Activated naive CD4-positive, alpha-beta T cell treated with anti-CD3 and anti-CD28 coated beads, Interleukin-2, amount 10 ng/mL, durations not matched to agents 7 days and 5 days (primary cell): ENCODE measurements at regions not wholly inside any gene's neighbourhood (a gene's known extent, or its start where the extent isn't known, plus 50 kb on each side); places are given as distances from the start of the nearest gene placed in this dataset.
"Not testable (repeated sequence)": the region's sequence is repeated elsewhere in the genome, so short reads cannot be mapped to it uniquely, and the experiment has no call there.

Source experiments
- CTCF ChIA-PET: fragments of 350-600 bp; sonication (Branson Sonifier 250); formaldehyde crosslinking; loops from one replicate; lab custom pipeline; 2021; ENCODE audit warnings: antibody characterized with exemption; lab: Charles Lee
- DNase-seq: peaks from one replicate; pipeline ENCODE4 v3.0.0-alpha.2; 2020
- H3K27ac Mint-ChIP-seq: one replicate; pipeline ENCODE4 v1.8.0; 2021; ENCODE audit warnings: mild to moderate bottlenecking, moderate library complexity, mixed read lengths
- H3K27me3 Mint-ChIP-seq: one replicate; pipeline ENCODE4 v1.8.0; 2021; ENCODE audit warnings: mild to moderate bottlenecking, mixed read lengths
- H3K36me3 Mint-ChIP-seq: one replicate; pipeline ENCODE4 v1.8.0; 2021; ENCODE audit warnings: mixed read lengths
- H3K4me1 Mint-ChIP-seq: one replicate; pipeline ENCODE4 v1.8.0; 2021; ENCODE audit warnings: mixed read lengths
- H3K4me3 Mint-ChIP-seq: one replicate; pipeline ENCODE4 v1.8.0; 2021; ENCODE audit warnings: mild to moderate bottlenecking, moderate library complexity, mixed read lengths
- H3K9me3 Mint-ChIP-seq: one replicate; pipeline ENCODE4 v1.8.0; 2021; ENCODE audit warnings: mixed read lengths

GRCh38 chr7:145123502-145123901 is 287.6 kb upstream of the TPK1 start:
- Mint-ChIP-seq H3K9me3 (no peaks in the 10 kb centered on the region), H3K4me3 (no peak overlapping the region), H3K36me3 (no peaks in the 10 kb centered on the region), H3K27me3 (no peaks in the 10 kb centered on the region), H3K27ac (no peak overlapping the region), H3K4me1 (no peaks in the 10 kb centered on the region)
- CTCF ChIA-PET: no interaction called here
- no peak for DNase-seq

GRCh38 chr7:145106001-145106400 is 270.1 kb upstream of the TPK1 start:
- Mint-ChIP-seq H3K4me3 (no peak overlapping the region), H3K36me3 (no peaks in the 10 kb centered on the region), H3K27me3 (no peaks in the 10 kb centered on the region), H3K4me1 (no peaks in the 10 kb centered on the region), H3K27ac (no peak overlapping the region), H3K9me3 (no peaks in the 10 kb centered on the region)
- CTCF ChIA-PET: no interaction called here
- no peak for DNase-seq

DNA sequence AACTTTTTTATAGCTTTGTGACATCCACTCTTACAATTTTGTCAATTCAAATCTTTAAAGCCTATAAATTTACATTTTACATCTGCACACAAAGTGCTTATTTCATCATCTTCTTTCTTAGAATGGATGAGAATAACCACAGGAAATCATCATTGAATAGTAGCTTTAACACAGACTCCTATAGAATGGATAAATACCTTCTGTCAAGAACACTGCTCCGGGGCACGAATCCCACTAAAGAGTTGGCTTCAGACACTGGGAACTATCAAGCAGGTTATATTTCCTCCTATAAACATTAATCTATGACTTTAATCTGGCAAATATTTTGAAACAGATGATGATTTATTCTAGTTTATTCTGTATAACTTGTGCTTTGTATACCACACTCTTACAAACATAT is 269.7 kb upstream of the TPK1 start:
- Mint-ChIP-seq H3K9me3 (no peaks in the 10 kb centered on the region), H3K4me3 (no peak overlapping the region), H3K36me3 (no peaks in the 10 kb centered on the region), H3K27ac (no peak overlapping the region), H3K4me1 (no peaks in the 10 kb centered on the region), H3K27me3 (no peaks in the 10 kb centered on the region)
- CTCF ChIA-PET: interaction anchor here (1.4 kb wide), 1 partner anchor 69 kb away, joined by 3 read pairs; no protein-coding TSS in a partner anchor
- no peak for DNase-seq

- no peaks in the 10 kb centered on the region for H3K36me3 Mint-ChIP-seq
- no peak overlapping the region for H3K27ac Mint-ChIP-seq
- no peak for DNase-seq
- H3K4me3 Mint-ChIP-seq: no peak overlapping the region
- H3K9me3 Mint-ChIP-seq: no peaks in the 10 kb centered on the region
- H3K27me3 Mint-ChIP-seq: no peaks in the 10 kb centered on the region
- CTCF ChIA-PET: interaction anchor here (1.4 kb wide), 1 partner anchor 67 kb away, joined by 3 read pairs; no protein-coding TSS in a partner anchor
- no peaks in the 10 kb centered on the region for H3K4me1 Mint-ChIP-seq
These were observed 268.5 kb upstream of the TPK1 start for GRCh38 chr7:145104400-145104799.

DNA sequence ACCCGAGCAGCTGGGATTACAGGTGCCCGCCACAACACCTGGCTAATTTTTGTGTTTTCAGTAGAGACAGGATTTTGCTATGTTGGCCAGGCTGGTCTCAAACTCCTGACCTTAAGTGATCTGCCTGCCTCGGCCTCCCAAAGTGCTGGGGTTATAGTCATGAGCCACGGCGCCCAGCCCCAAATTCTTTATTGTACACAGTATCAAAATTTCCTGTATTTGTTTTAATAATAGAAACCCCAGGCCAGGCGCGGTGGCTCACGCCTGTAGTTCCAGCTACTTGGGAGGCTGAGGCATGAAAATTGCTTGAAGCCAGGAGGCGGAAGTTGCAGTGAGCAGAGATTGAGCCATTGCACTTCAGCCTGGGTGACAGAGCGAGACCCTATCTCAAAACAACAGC is 266.3 kb upstream of the TPK1 start:
- H3K4me1 Mint-ChIP-seq, CTCF ChIA-PET, H3K27me3 Mint-ChIP-seq, H3K27ac Mint-ChIP-seq, DNase-seq, H3K36me3 Mint-ChIP-seq, H3K4me3 Mint-ChIP-seq, H3K9me3 Mint-ChIP-seq: not testable (repeated sequence)

DNA sequence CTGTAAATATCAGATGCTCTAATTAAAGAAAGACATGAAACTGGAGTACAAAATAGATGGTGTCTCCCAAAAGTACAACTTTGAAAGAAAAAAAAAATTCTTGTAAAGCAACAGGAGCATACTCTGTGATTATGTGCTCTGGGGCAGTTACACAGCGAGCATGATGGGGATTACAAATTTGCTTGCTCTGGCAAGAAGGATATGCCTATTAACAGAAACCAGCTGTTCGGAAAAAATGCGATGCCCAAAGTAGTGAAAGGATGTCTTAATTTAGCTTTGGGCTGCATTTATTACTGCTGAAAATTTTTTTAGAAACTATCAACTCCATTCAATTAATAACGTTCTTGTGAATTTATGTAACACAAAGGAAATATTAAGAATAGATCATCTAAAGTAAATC is 256.9 kb upstream of the TPK1 start:
- no peak for DNase-seq
- Mint-ChIP-seq H3K9me3 (no peaks in the 10 kb centered on the region), H3K4me3 (no peak overlapping the region), H3K4me1 (no peaks in the 10 kb centered on the region), H3K27ac (no peak overlapping the region), H3K36me3 (no peaks in the 10 kb centered on the region), H3K27me3 (no peaks in the 10 kb centered on the region)
- CTCF ChIA-PET: no interaction called here

DNA sequence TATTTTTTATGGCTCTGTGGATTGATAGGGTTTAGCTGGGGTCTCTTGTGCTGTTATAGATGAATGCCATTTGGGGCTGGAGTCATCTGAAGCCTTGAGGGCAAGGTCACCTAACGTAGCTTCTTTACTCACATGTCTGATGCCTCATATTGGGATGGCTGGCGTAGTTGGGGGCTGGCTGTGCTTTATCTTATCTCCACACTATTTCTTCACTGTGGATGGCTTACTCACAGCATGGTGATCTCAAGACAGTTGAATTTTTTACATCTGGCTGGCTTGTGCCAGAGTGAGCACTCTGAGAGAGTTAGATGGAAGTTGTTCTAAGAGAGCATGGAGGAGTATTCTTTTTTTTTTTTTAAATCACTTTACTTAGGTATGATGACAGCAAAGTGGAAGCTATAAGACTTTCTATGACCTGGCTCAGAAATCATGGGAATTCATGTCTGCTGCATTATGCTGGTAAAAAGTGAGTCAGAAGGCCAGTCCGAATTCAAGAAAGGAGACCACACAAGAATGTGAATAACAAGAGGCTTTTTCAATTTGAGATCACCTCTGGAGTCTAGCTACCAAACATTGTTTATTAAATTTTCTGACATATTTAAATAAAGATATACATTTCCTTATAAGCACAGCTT is 252.4 kb upstream of the TPK1 start:
- DNase-seq: no peak
- Mint-ChIP-seq H3K36me3 (no peaks in the 10 kb centered on the region), H3K9me3 (no peaks in the 10 kb centered on the region), H3K27me3 (no peaks in the 10 kb centered on the region), H3K4me3 (no peak overlapping the region), H3K4me1 (no peaks in the 10 kb centered on the region), H3K27ac (no peak overlapping the region)
- CTCF ChIA-PET: no interaction called here

DNA sequence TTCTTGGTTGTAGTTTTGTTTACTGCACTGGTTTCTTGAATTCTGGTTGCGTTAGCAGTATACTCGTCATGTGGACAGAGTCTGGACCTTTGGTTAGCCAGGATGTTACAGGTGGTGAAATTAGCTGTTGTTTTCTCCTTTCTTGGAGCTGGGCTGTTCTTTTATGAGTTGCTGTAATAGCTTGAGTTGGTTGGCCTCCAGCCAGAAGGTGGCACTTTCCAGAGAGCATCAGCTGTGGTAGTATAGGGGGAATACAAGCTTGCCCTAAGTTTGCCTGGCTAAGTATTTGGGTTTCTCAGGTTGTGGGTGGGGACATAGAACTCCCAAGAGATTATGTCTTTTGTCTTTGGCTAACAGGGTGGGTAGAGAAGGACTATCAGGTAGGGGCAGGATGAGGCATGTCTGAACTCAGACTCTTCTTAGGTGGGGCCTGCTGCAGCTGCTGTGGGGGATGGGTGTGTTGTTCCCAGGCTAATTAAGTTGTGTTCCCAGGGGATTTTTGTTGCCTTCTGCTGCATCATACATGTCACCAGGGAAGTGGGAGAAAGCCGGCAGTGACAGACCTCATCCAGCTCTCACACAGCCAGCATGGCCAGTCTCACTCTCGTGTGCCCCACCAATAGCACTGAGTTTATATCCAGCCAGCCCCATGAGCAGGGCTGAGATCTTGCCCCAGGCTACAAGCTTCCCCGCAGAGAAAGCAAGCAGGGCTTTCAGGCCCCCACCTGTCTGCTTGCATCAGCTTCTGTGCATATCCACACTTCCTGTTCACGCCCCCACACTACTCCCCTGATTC is 246.7 kb upstream of the TPK1 start:
- no peak for DNase-seq
- H3K9me3 Mint-ChIP-seq: no peaks in the 10 kb centered on the region
- H3K27me3 Mint-ChIP-seq: peaks cover 3% of the 10 kb centered on the region
- no peaks in the 10 kb centered on the region for H3K36me3 Mint-ChIP-seq
- H3K4me1 Mint-ChIP-seq: no peaks in the 10 kb centered on the region
- no peak overlapping the region for H3K27ac Mint-ChIP-seq
- H3K4me3 Mint-ChIP-seq: no peak overlapping the region
- CTCF ChIA-PET: no interaction called here

- Mint-ChIP-seq H3K9me3 (no peaks in the 10 kb centered on the region), H3K27ac (no peak overlapping the region), H3K4me1 (no peaks in the 10 kb centered on the region), H3K4me3 (no peak overlapping the region), H3K27me3 (no peaks in the 10 kb centered on the region), H3K36me3 (no peaks in the 10 kb centered on the region)
- CTCF ChIA-PET: no interaction called here
- DNase-seq: no peak
These were observed 229.6 kb upstream of the TPK1 start for GRCh38 chr7:145065473-145065872.

GRCh38 chr7:145064114-145064513 is 228.3 kb upstream of the TPK1 start:
- no peak for DNase-seq
- Mint-ChIP-seq H3K4me1 (no peaks in the 10 kb centered on the region), H3K27ac (no peak overlapping the region), H3K36me3 (no peaks in the 10 kb centered on the region), H3K4me3 (no peak overlapping the region), H3K27me3 (no peaks in the 10 kb centered on the region), H3K9me3 (no peaks in the 10 kb centered on the region)
- CTCF ChIA-PET: no interaction called here

- no peak for DNase-seq
- Mint-ChIP-seq H3K4me3 (no peak overlapping the region), H3K27me3 (no peaks in the 10 kb centered on the region), H3K27ac (no peak overlapping the region), H3K9me3 (no peaks in the 10 kb centered on the region), H3K4me1 (no peaks in the 10 kb centered on the region), H3K36me3 (no peaks in the 10 kb centered on the region)
- CTCF ChIA-PET: no interaction called here
These were observed 217.9 kb upstream of the TPK1 start for GRCh38 chr7:145053781-145054180.

- Mint-ChIP-seq H3K4me1 (no peaks in the 10 kb centered on the region), H3K4me3 (no peak overlapping the region), H3K36me3 (no peaks in the 10 kb centered on the region), H3K27me3 (no peaks in the 10 kb centered on the region), H3K9me3 (no peaks in the 10 kb centered on the region), H3K27ac (no peak overlapping the region)
- no peak for DNase-seq
- CTCF ChIA-PET: interaction anchor here (0.6 kb wide), 1 partner anchor 14 kb away, joined by 3 read pairs; no protein-coding TSS in a partner anchor
These were observed 214.6 kb upstream of the TPK1 start for GRCh38 chr7:145050415-145050814.

DNA sequence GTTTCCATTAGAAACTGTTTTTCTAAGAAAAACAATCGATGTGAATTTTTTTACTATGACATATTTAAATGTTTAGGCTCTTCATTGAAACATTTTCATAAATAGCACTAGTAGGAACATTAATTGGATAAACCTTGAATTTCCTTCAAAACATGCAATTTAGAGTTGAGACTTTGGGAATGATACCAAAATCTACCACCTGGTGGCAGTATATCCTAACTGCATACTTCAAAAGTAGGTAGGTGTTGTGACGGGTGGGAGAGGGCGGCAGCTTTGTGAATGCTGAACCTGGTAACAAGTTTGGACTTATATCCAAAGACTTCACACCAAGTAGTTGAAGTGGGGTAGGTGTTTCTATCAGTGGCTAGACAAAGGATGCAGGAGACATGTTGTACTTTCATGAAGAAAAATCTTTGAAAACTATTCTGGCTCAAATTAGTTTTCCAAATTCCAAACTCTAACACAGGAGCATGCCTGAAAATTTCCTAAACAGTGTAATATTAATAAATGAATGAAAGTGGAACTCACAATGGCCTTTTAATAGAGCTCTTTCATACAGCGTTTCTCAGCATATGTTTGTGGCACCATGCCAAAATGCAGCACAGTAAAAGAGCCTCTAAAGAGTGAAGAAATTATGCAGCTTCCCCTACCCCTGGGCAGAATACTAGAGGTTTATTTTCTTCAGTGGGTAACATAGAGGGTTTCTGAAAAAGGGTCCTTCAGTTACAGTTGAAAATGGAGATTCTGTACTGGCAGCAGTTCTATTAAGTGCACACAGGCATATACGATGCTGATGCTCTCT is 201.0 kb upstream of the TPK1 start:
- H3K27me3 Mint-ChIP-seq: peaks cover 4% of the 10 kb centered on the region
- CTCF ChIA-PET: interaction anchor here (0.6 to 1.5 kb wide), 7 partner anchors 10 to 1053 kb away, joined by 3 to 8 read pairs (median 3); no protein-coding TSS in a partner anchor
- H3K27ac Mint-ChIP-seq: no peak overlapping the region
- H3K36me3 Mint-ChIP-seq: no peaks in the 10 kb centered on the region
- peaks cover 2% of the 10 kb centered on the region for H3K9me3 Mint-ChIP-seq
- no peaks in the 10 kb centered on the region for H3K4me1 Mint-ChIP-seq
- DNase-seq: peak; percentile 44
- H3K4me3 Mint-ChIP-seq: no peak overlapping the region

DNA sequence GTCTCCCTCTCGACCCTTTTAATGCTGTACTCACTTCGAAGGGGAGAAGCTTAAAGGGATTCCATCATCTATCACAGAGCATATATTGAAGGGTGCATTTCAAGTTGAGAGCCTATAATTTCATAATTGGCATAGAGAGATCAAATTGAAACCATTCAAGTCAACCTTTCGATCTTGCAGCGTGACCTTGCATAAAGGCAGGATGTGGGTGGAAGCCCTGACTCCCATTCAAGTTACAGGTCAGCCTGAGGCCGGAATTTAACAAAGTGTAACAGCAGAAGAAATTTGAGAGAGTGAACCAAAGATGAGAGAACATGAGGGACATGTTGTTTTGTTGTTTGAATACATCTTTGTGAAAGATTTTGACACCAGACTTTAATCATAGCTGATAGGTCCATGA is 195.3 kb upstream of the TPK1 start:
- H3K9me3 Mint-ChIP-seq: peaks cover 2% of the 10 kb centered on the region
- H3K27ac Mint-ChIP-seq: no peak overlapping the region
- no peak for DNase-seq
- CTCF ChIA-PET: no interaction called here
- no peaks in the 10 kb centered on the region for H3K36me3 Mint-ChIP-seq
- no peaks in the 10 kb centered on the region for H3K4me1 Mint-ChIP-seq
- no peak overlapping the region for H3K4me3 Mint-ChIP-seq
- no peaks in the 10 kb centered on the region for H3K27me3 Mint-ChIP-seq
